Chondrocyte (in vitro differentiated cells): ENCODE measurements at regions not wholly inside any gene's neighbourhood (a gene's known extent, or its start where the extent isn't known, plus 50 kb on each side); places are given as distances from the start of the nearest gene placed in this dataset.

ENCODE experiments used
- DNase-seq: peaks from one replicate; pipeline ENCODE4 v3.0.0; 2021; ENCODE audit warnings: mixed read lengths, low spot score
- H3K27ac Mint-ChIP-seq: one replicate; pipeline ENCODE4 v1.8.0; 2021; ENCODE audit warnings: mild to moderate bottlenecking, moderate library complexity, mixed read lengths; ENCODE audit not compliant: unreplicated experiment
- H3K27me3 Mint-ChIP-seq: 2 replicates; pipeline ENCODE4 v1.8.0; 2021; ENCODE audit warnings: low read depth, mixed read lengths
- H3K36me3 Mint-ChIP-seq: 2 replicates; pipeline ENCODE4 v1.8.0; 2021; ENCODE audit warnings: low read depth, mixed read lengths
- H3K4me1 Mint-ChIP-seq: 2 replicates; pipeline ENCODE4 v1.8.0; 2021; ENCODE audit warnings: low read depth, mild to moderate bottlenecking, mixed read lengths
- H3K4me3 Mint-ChIP-seq: one replicate; pipeline ENCODE4 v1.8.0; 2021; ENCODE audit warnings: mild to moderate bottlenecking, moderate library complexity, mixed read lengths; ENCODE audit not compliant: unreplicated experiment
- H3K9me3 Mint-ChIP-seq: 2 replicates; pipeline ENCODE4 v1.8.0; 2021; ENCODE audit warnings: low read depth, mixed read lengths
- CTCF ChIP-seq: fragments of 200-600 bp; sonication (generic); IDR thresholded peaks from 2 replicates; pipeline ENCODE4 v1.5.0; 2021; ENCODE audit warnings: antibody characterized with exemption, mild to moderate bottlenecking, moderate library complexity

GRCh38 chr15:87408902-87409301 lies 847.6 kb downstream of the NTRK3 start:
- Mint-ChIP-seq H3K9me3 (no peaks in the 10 kb centered on the region), H3K36me3 (no peaks in the 10 kb centered on the region), H3K27me3 (peaks cover 1% of the 10 kb centered on the region), H3K27ac (no peak overlapping the region), H3K4me3 (no peak overlapping the region), H3K4me1 (no peaks in the 10 kb centered on the region)
- DNase-seq = no peak
- no peak for TF ChIP-seq CTCF

GRCh38 chr15:87403973-87404372 lies 852.6 kb downstream of the NTRK3 start:
- Mint-ChIP-seq H3K27me3 (peaks cover 4% of the 10 kb centered on the region), H3K4me3 (no peak overlapping the region), H3K9me3 (no peaks in the 10 kb centered on the region), H3K4me1 (no peaks in the 10 kb centered on the region), H3K36me3 (no peaks in the 10 kb centered on the region), H3K27ac (no peak overlapping the region)
- DNase-seq = no peak
- TF ChIP-seq CTCF = no peak

GRCh38 chr15:87401973-87402372 lies 854.6 kb downstream of the NTRK3 start:
- H3K27ac Mint-ChIP-seq = no peak overlapping the region
- H3K27me3 Mint-ChIP-seq = peaks cover 6% of the 10 kb centered on the region
- DNase-seq = no peak
- H3K36me3 Mint-ChIP-seq = no peaks in the 10 kb centered on the region
- H3K4me3 Mint-ChIP-seq = no peak overlapping the region
- no peaks in the 10 kb centered on the region for H3K4me1 Mint-ChIP-seq
- H3K9me3 Mint-ChIP-seq = no peaks in the 10 kb centered on the region
- no peak for TF ChIP-seq CTCF

- Mint-ChIP-seq H3K36me3 (no peaks in the 10 kb centered on the region), H3K4me1 (no peaks in the 10 kb centered on the region), H3K9me3 (peaks cover 17% of the 10 kb centered on the region), H3K27ac (no peak overlapping the region), H3K27me3 (peaks cover 5% of the 10 kb centered on the region), H3K4me3 (no peak overlapping the region)
- DNase-seq = no peak
- no peak for TF ChIP-seq CTCF
Observed at GRCh38 chr15:87394676-87395075, 861.9 kb downstream of the NTRK3 start.

- H3K9me3 Mint-ChIP-seq = peaks cover 15% of the 10 kb centered on the region
- TF ChIP-seq CTCF = no peak
- peaks cover 3% of the 10 kb centered on the region for H3K27me3 Mint-ChIP-seq
- no peak overlapping the region for H3K27ac Mint-ChIP-seq
- no peak overlapping the region for H3K4me3 Mint-ChIP-seq
- H3K4me1 Mint-ChIP-seq = no peaks in the 10 kb centered on the region
- H3K36me3 Mint-ChIP-seq = no peaks in the 10 kb centered on the region
- DNase-seq = no peak
Observed at GRCh38 chr15:87387766-87388165, 868.8 kb downstream of the NTRK3 start.
